ENCODE measurements at regions not wholly inside any gene's neighbourhood (a gene's known extent, or its start where the extent isn't known, plus 50 kb on each side); places are given as distances from the start of the nearest gene placed in this dataset.

GRCh38 chrX:9396930-9397329, 67.9 kb upstream of the TBL1X start:
- H3K27ac ChIP-seq (ENCODE audit: control insufficient read depth, insufficient read depth, low read length), result no peak overlapping the region
- DNase-seq (ENCODE audit: low read depth, low spot score), result no peak
- no peak for FAIRE-seq

GRCh38 chrX:9401051-9401450, 63.8 kb upstream of the TBL1X start:
- H3K9ac ChIP-seq (ENCODE audit: control insufficient read depth, extremely low read depth, insufficient read depth, low read length), result no peak overlapping the region
- H3K9me3 ChIP-seq (ENCODE audit: control insufficient read depth, low read depth, low read length), result peaks cover 4% of the 10 kb centered on the region
- no peak overlapping the region for H3K4me2 ChIP-seq (ENCODE audit: control insufficient read depth, extremely low read depth, insufficient read depth, low read depth, low read length)
- H3K27ac ChIP-seq (ENCODE audit: control insufficient read depth, insufficient read depth, low read length), result no peak overlapping the region
- H3K4me3 ChIP-seq (ENCODE audit: control insufficient read depth in 2 of 3, extremely low read depth in 1 of 3, insufficient read depth in 2 of 3, low read depth in 1 of 3, low read length in 3 of 3), result no peak overlapping the region
- H3K4me1 ChIP-seq (ENCODE audit: control insufficient read depth, extremely low read depth, insufficient read depth, low read length), result no peaks in the 10 kb centered on the region
- no peaks in the 10 kb centered on the region for H4K20me1 ChIP-seq (ENCODE audit: control insufficient read depth, extremely low read depth, insufficient read depth, low read length)
- H3K27me3 ChIP-seq (ENCODE audit: control insufficient read depth, extremely low read depth, insufficient read depth, low read length), result no peaks in the 10 kb centered on the region
- FAIRE-seq (no peak), DNase-seq (ENCODE audit: low read depth, low spot score) (no peak)
- no peaks in the 10 kb centered on the region for H3K79me2 ChIP-seq (ENCODE audit: control insufficient read depth, insufficient read depth, low read length)
- dilution Hi-C loops (cut with MboI; ENCODE audit: extremely low pct_ligation_motif_present, low sequenced_read_pairs), result no loop called here
- no peaks in the 10 kb centered on the region for H3K36me3 ChIP-seq (ENCODE audit: control insufficient read depth in 2 of 2, extremely low read depth in 1 of 2, insufficient read depth in 2 of 2, low read length in 2 of 2)
- TF ChIP-seq CTCF (optimal IDR thresholded peaks at IDR 0.05 in 1 of 3, IDR thresholded peaks at IDR 0.05 in 1 of 3, conservative IDR thresholded peaks at IDR 0.05 in 1 of 3; ENCODE audit: extremely low read depth in 1 of 3, insufficient read depth in 2 of 3, low read length in 3 of 3), result no peak
- H3K9me1 ChIP-seq (ENCODE audit: control insufficient read depth, extremely low read depth, insufficient read depth, low read length), result no peaks in the 10 kb centered on the region
- no peak overlapping the region for H2AFZ ChIP-seq (ENCODE audit: control insufficient read depth, low read length)

More at GRCh38 chrX:9396930-9397329, 67.9 kb upstream of the TBL1X start:
- no peak overlapping the region for H3K9ac ChIP-seq (ENCODE audit: control insufficient read depth, extremely low read depth, insufficient read depth, low read length)
- H3K9me3 ChIP-seq (ENCODE audit: control insufficient read depth, low read depth, low read length), result no peaks in the 10 kb centered on the region
- H3K36me3 ChIP-seq (ENCODE audit: control insufficient read depth in 2 of 2, extremely low read depth in 1 of 2, insufficient read depth in 2 of 2, low read length in 2 of 2), result no peaks in the 10 kb centered on the region
- H4K20me1 ChIP-seq (ENCODE audit: control insufficient read depth, extremely low read depth, insufficient read depth, low read length), result no peaks in the 10 kb centered on the region
- dilution Hi-C loops (cut with MboI; ENCODE audit: extremely low pct_ligation_motif_present, low sequenced_read_pairs), result no loop called here
- no peak overlapping the region for H2AFZ ChIP-seq (ENCODE audit: control insufficient read depth, low read length)
- no peak for TF ChIP-seq CTCF (optimal IDR thresholded peaks at IDR 0.05 in 1 of 3, IDR thresholded peaks at IDR 0.05 in 1 of 3, conservative IDR thresholded peaks at IDR 0.05 in 1 of 3; ENCODE audit: extremely low read depth in 1 of 3, insufficient read depth in 2 of 3, low read length in 3 of 3)
- TF ChIP-seq EZH2 (IDR thresholded peaks at IDR 0.05; ENCODE audit: low read length), result no peak
- H3K4me1 ChIP-seq (ENCODE audit: control insufficient read depth, extremely low read depth, insufficient read depth, low read length), result no peaks in the 10 kb centered on the region
- H3K79me2 ChIP-seq (ENCODE audit: control insufficient read depth, insufficient read depth, low read length), result no peaks in the 10 kb centered on the region
- H3K4me3 ChIP-seq (ENCODE audit: control insufficient read depth in 2 of 3, extremely low read depth in 1 of 3, insufficient read depth in 2 of 3, low read depth in 1 of 3, low read length in 3 of 3), result no peak overlapping the region
- H3K4me2 ChIP-seq (ENCODE audit: control insufficient read depth, extremely low read depth, insufficient read depth, low read depth, low read length), result no peak overlapping the region
- no peaks in the 10 kb centered on the region for H3K27me3 ChIP-seq (ENCODE audit: control insufficient read depth, extremely low read depth, insufficient read depth, low read length)
- H3K9me1 ChIP-seq (ENCODE audit: control insufficient read depth, extremely low read depth, insufficient read depth, low read length), result no peaks in the 10 kb centered on the region

Data from keratinocyte (primary cell).